SK-N-SH (cell line): ENCODE measurements at regions not wholly inside any gene's neighbourhood (a gene's known extent, or its start where the extent isn't known, plus 50 kb on each side); places are given as distances from the start of the nearest gene placed in this dataset.

Experiments used
- CTCF ChIA-PET: fragments of 300-600, 350-600 bp; formaldehyde crosslinking; extraction: SDS; loops from one replicate; lab custom pipeline; 2021; lab: Yijun Ruan, JAX
- POLR2A ChIA-PET: fragments of 350-600 bp; sonication (Branson Sonifier 250); formaldehyde crosslinking; extraction: SDS; loops from one replicate; lab custom pipeline; 2020; ENCODE audit warnings: antibody characterized with exemption, inconsistent platforms; lab: Yijun Ruan, JAX
- DNase-seq: peaks from one replicate; pipeline ENCODE4 v3.0.0; 2012
- H2AFZ ChIP-seq: fragments of 200-600 bp; sonication (generic); 2 replicates; pipeline ENCODE4 v1.8.1; 2016; ENCODE audit warnings: antibody characterized with exemption, mild to moderate bottlenecking, low read depth
- H3F3A ChIP-seq: fragments of 200-600 bp; sonication (generic); replicated peaks from 2 replicates; pipeline ENCODE3; 2016; ENCODE audit warnings: antibody characterized with exemption, mild to moderate bottlenecking; ENCODE audit not compliant: insufficient read depth
- H3K27ac ChIP-seq, 2 experiments: fragments of 200-500 bp in 1 of 2; fragments of 200-600 bp in 1 of 2; sonication (Bioruptor generic) in 1 of 2; sonication (generic), shearing (Covaris generic) in 1 of 2; 2 replicates each; pipeline versions ENCODE4 v1.5.1 to v1.6.1; 2014 to 2016; ENCODE audit warnings: low read depth in 2 of 2, inconsistent platforms in 1 of 2, low read length in 1 of 2, mild to moderate bottlenecking in 1 of 2, mixed read lengths in 1 of 2
- H3K27me3 ChIP-seq: fragments of 200-600 bp; sonication (generic), shearing (Covaris generic); 2 replicates; pipeline ENCODE4 v1.6.1; 2016; ENCODE audit warnings: mixed run types; ENCODE audit not compliant: insufficient read depth
- H3K36me3 ChIP-seq, 2 experiments: fragments of 200-500 bp in 1 of 2; fragments of 200-600 bp in 1 of 2; sonication (Bioruptor generic) in 1 of 2; sonication (generic) in 1 of 2; replicated peaks in 1 of 2; 2 replicates each; pipeline versions ENCODE3 to v1.5.1; 2014 to 2016; ENCODE audit warnings: low read length in 1 of 2, mild to moderate bottlenecking in 1 of 2; ENCODE audit not compliant: insufficient read depth in 2 of 2, control insufficient read depth in 1 of 2
- H3K4me1 ChIP-seq, 2 experiments: fragments of 200-500 bp in 1 of 2; fragments of 200-600 bp in 1 of 2; sonication (Bioruptor generic) in 1 of 2; sonication (generic), shearing (Covaris generic) in 1 of 2; 2 replicates each; pipeline versions ENCODE4 v1.5.1 to v1.6.1; 2014 to 2016; ENCODE audit warnings: low read depth in 1 of 2, low read length in 1 of 2, mixed run types in 1 of 2; ENCODE audit not compliant: insufficient read depth in 2 of 2, control insufficient read depth in 1 of 2
- H3K4me2 ChIP-seq: fragments of 200-600 bp; sonication (generic), shearing (Covaris generic); 2 replicates; pipeline ENCODE4 v1.6.1; 2017; ENCODE audit warnings: mixed run types
- H3K4me3 ChIP-seq, 2 experiments: fragments of 200-500 bp in 1 of 2; fragments of 200-600 bp in 1 of 2; sonication (Bioruptor generic) in 1 of 2; sonication (generic), shearing (Covaris generic) in 1 of 2; 2 replicates each; pipeline versions ENCODE4 v1.5.1 to v1.8.1; 2014 to 2016; ENCODE audit warnings: low read depth in 2 of 2, inconsistent platforms in 1 of 2, low read length in 1 of 2, mild to moderate bottlenecking in 1 of 2, mixed read lengths in 1 of 2, moderate library complexity in 1 of 2
- H3K79me2 ChIP-seq: fragments of 200-600 bp; sonication (generic); 2 replicates; pipeline ENCODE4 v1.8.1; 2017; ENCODE audit warnings: mild to moderate bottlenecking; ENCODE audit not compliant: insufficient read depth
- H3K9ac ChIP-seq: fragments of 200-600 bp; sonication (generic); 2 replicates; pipeline ENCODE4 v1.6.1; 2017; ENCODE audit warnings: mixed run types
- H3K9me2 ChIP-seq: fragments of 200-600 bp; sonication (generic); 2 replicates; pipeline ENCODE4 v1.6.1; 2017; ENCODE audit warnings: mixed run types
- H3K9me3 ChIP-seq: fragments of 200-600 bp; sonication (generic); 2 replicates; pipeline ENCODE4 v1.6.1; 2017; ENCODE audit warnings: mixed run types, mild to moderate bottlenecking, moderate library complexity
- H4K20me1 ChIP-seq: fragments of 200-600 bp; sonication (generic); 2 replicates; pipeline ENCODE4 v1.6.1; 2017; ENCODE audit warnings: mild to moderate bottlenecking, mixed run types; ENCODE audit not compliant: insufficient read depth
- CHD2 ChIP-seq: fragments of 150-350 bp; IDR thresholded peaks from 2 replicates; pipeline ENCODE4 v1.6.1; 2018; ENCODE audit warnings: low read length; ENCODE audit not compliant: partially characterized antibody
- ELF1 ChIP-seq: IDR thresholded peaks from 2 replicates; pipeline ENCODE4 v1.4.0; 2012
- EP300 ChIP-seq, 2 experiments: IDR thresholded peaks; 2 replicates each; pipeline versions ENCODE4 v1.4.0 to v1.6.1; 2012; ENCODE audit warnings: borderline replicate concordance in 1 of 2, low read depth in 1 of 2, low read length in 1 of 2
- EZH2phosphoT487 ChIP-seq: fragments of 200-600 bp; sonication (generic); IDR thresholded peaks from 2 replicates; pipeline ENCODE4 v1.6.1; 2017; ENCODE audit warnings: low read depth, mixed run types, mild to moderate bottlenecking, antibody characterized with exemption, moderate library complexity, borderline replicate concordance
- FOXJ3 ChIP-seq: sonication (generic); formaldehyde crosslinking; IDR thresholded peaks from 2 replicates; pipeline ENCODE4 v1.5.1; 2020; ENCODE audit warnings: mild to moderate bottlenecking, missing genetic modification reagents
- FOXM1 ChIP-seq: IDR thresholded peaks from 2 replicates; pipeline ENCODE4 v1.4.0; 2012; ENCODE audit warnings: low read depth, mild to moderate bottlenecking
- GATA2 ChIP-seq: sonication (generic); formaldehyde crosslinking; IDR thresholded peaks from 2 replicates; pipeline ENCODE4 v1.5.0; 2020; ENCODE audit warnings: mild to moderate bottlenecking, missing genetic modification reagents
- IRF3 ChIP-seq: fragments of 150-350 bp; IDR thresholded peaks from 2 replicates; pipeline ENCODE4 v1.6.1; 2016; ENCODE audit warnings: mild to moderate bottlenecking, low read depth, low read length
- MAX ChIP-seq: IDR thresholded peaks from 2 replicates; pipeline ENCODE4 v1.4.0; 2012; ENCODE audit warnings: low read depth
- MXI1 ChIP-seq: IDR thresholded peaks from 2 replicates; pipeline ENCODE4 v1.6.1; 2012; ENCODE audit warnings: mild to moderate bottlenecking, low read depth, low read length, improper control_type of control experiment
- NFIC ChIP-seq: IDR thresholded peaks from 2 replicates; pipeline ENCODE4 v1.4.0; 2012; ENCODE audit warnings: borderline replicate concordance
- POLR2AphosphoS5 ChIP-seq: IDR thresholded peaks from 2 replicates; pipeline ENCODE4 v1.6.1; 2012; ENCODE audit warnings: low read depth, low read length
- RAD21 ChIP-seq: IDR thresholded peaks from 2 replicates; pipeline ENCODE4 v1.6.1; 2012; ENCODE audit warnings: mild to moderate bottlenecking, low read length
- REST ChIP-seq: IDR thresholded peaks from 2 replicates; pipeline ENCODE4 v1.6.1; 2012; ENCODE audit warnings: mild to moderate bottlenecking, low read depth, low read length, moderate library complexity
- RXRA ChIP-seq: IDR thresholded peaks from 2 replicates; pipeline ENCODE4 v1.4.0; 2012; ENCODE audit warnings: low read depth, mild to moderate bottlenecking, borderline replicate concordance
- SMC3 ChIP-seq: IDR thresholded peaks from 2 replicates; pipeline ENCODE4 v1.6.1; 2012; ENCODE audit warnings: low read depth, low read length, improper control_type of control experiment
- TEAD4 ChIP-seq: IDR thresholded peaks from 2 replicates; pipeline ENCODE4 v1.4.0; 2012; ENCODE audit warnings: mild to moderate bottlenecking, borderline replicate concordance; ENCODE audit not compliant: insufficient read depth
- WGBS: methylation state at CpG from one replicate; pipeline ENCODE4 v1.1.6; 2017; ENCODE audit warnings: low lambda C conversion rate; 5-methylcytosine and 5-hydroxymethylcytosine counted together
- TF ChIP-seq, protein P1 (sequence below): fragments of 150-350 bp; IDR thresholded peaks from 2 replicates; pipeline ENCODE4 v1.6.1; 2017; ENCODE audit warnings: antibody characterized with exemption, low read length, low read depth, borderline replicate concordance
- TF ChIP-seq, protein P2 (sequence below): IDR thresholded peaks from 2 replicates; pipeline ENCODE4; 2012

DNA sequence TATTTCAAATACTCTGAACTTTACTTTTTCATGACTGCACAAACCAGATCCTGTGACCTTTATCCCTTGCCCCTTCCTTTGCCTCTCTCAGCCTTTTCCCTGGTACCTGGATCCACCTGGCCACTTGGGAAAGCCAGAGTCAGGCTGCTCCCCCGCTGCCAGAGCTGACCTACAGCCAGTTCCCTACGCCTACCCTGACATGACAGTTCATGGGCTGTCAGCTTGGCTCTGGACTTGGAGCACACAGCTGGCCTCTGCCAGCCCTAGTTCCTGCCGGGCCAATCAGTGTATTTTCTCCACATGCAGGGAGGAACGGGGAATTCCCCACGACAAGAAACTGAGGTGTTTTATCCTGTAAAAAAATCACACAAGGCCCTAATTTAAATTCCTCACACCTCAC lies 382.6 kb downstream of the INSC start (continued):
- no peak for TF ChIP-seq REST
- TF ChIP-seq EP300 (IDR thresholded peaks at IDR 0.05; ENCODE audit: borderline replicate concordance in 1 of 2, low read depth in 1 of 2, low read length in 1 of 2) = no peak
- no peak for TF ChIP-seq RXRA
- no peak for TF ChIP-seq IRF3

DNA sequence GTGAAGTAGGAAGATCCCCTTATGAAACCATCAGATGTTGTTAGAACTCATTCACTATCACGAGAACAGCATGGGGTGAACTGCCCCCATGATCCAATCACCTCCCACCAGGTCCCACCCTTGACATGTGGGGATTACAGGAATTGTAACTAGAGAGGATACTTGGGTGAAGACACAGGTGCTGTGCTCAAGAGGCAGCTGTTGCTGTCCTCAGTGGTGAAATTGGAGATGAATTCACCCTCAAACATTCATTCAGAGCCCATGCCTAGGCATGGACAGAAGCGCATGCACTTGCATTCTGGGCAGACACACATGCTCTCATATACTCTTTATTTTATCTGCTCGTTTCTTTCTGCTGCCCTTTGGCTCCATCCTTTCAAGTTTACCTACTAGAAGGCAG lies 385.0 kb downstream of the INSC start:
- ChIA-PET POLR2A (no interaction called here), CTCF (interaction anchor here (1.7 kb wide), 1 partner anchor 150 kb away, joined by 5 read pairs; no protein-coding TSS in a partner anchor)
- WGBS = 21% methylated on average over 3 of the region's 3 CpGs

More for the DNA sequence above, 385.0 kb downstream of the INSC start:
- no peak overlapping the region for H3K4me2 ChIP-seq
- no peaks in the 10 kb centered on the region for H3K27me3 ChIP-seq
- H3K9me3 ChIP-seq = no peaks in the 10 kb centered on the region; the same call in 1 of the 2 replicates
- no peak overlapping the region for H3K27ac ChIP-seq
- TF ChIP-seq GATA2 (CRISPR knock-in tag) (no peak), CHD2 (no peak), FOXJ3 (no peak), POLR2AphosphoS5 (no peak), MXI1 (no peak), FOXM1 (no peak), EZH2phosphoT487 (no peak), MAX (no peak), SMC3 (no peak), REST (no peak), RAD21 (no peak), TEAD4 (no peak), NFIC (no peak), ELF1 (no peak)
- TF ChIP-seq, protein P1, sequence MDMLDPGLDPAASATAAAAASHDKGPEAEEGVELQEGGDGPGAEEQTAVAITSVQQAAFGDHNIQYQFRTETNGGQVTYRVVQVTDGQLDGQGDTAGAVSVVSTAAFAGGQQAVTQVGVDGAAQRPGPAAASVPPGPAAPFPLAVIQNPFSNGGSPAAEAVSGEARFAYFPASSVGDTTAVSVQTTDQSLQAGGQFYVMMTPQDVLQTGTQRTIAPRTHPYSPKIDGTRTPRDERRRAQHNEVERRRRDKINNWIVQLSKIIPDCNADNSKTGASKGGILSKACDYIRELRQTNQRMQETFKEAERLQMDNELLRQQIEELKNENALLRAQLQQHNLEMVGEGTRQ = no peak
- TF ChIP-seq, protein P2, sequence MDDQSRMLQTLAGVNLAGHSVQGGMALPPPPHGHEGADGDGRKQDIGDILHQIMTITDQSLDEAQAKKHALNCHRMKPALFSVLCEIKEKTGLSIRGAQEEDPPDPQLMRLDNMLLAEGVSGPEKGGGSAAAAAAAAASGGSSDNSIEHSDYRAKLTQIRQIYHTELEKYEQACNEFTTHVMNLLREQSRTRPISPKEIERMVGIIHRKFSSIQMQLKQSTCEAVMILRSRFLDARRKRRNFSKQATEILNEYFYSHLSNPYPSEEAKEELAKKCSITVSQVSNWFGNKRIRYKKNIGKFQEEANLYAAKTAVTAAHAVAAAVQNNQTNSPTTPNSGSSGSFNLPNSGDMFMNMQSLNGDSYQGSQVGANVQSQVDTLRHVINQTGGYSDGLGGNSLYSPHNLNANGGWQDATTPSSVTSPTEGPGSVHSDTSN = no peak
- H2AFZ ChIP-seq = no peak overlapping the region
- no peak for DNase-seq
- H3K9ac ChIP-seq = no peak overlapping the region
- H3K4me3 ChIP-seq = no peak overlapping the region
- no peaks in the 10 kb centered on the region for H3K36me3 ChIP-seq
- H3K79me2 ChIP-seq = no peaks in the 10 kb centered on the region
- no peaks in the 10 kb centered on the region for H4K20me1 ChIP-seq
- H3K4me1 ChIP-seq = no peaks in the 10 kb centered on the region; a peak in 1 of 4 replicates
- no peaks in the 10 kb centered on the region for H3F3A ChIP-seq
- H3K9me2 ChIP-seq = no peaks in the 10 kb centered on the region
